SK-N-SH treated with all-trans-retinoic acid at 6 μM for 48 hours (cell line): ENCODE measurements at regions not wholly inside any gene's neighbourhood (a gene's known extent, or its start where the extent isn't known, plus 50 kb on each side); places are given as distances from the start of the nearest gene placed in this dataset.

Source experiments
- ATAC-seq: fragments of 200-7000 bp; cut with Tn5 transposase; 3 replicates; pipeline ENCODE4 v1.9.1; 2020; ENCODE audit warnings: mild to moderate bottlenecking, moderate library complexity
- ARNTL ChIP-seq: fragments of 450-650 bp; formaldehyde crosslinking; IDR thresholded peaks from 2 replicates; pipeline ENCODE4 v1.5.0; 2020; ENCODE audit warnings: low read depth, mild to moderate bottlenecking, moderate library complexity, borderline replicate concordance
- BACH2 ChIP-seq: fragments of 250-450 bp; sonication (Bioruptor Pico); IDR thresholded peaks from 2 replicates; pipeline ENCODE4 v1.9.0; 2021; ENCODE audit warnings: mild to moderate bottlenecking, borderline replicate concordance
- CREB5 ChIP-seq: fragments of 250-450 bp; sonication (Bioruptor Pico); IDR thresholded peaks from 2 replicates; pipeline ENCODE4 v1.5.1; 2020; ENCODE audit warnings: low read depth, mild to moderate bottlenecking, moderate library complexity
- CSDC2 ChIP-seq: fragments of 250-450 bp; sonication (Bioruptor Pico); IDR thresholded peaks from 2 replicates; pipeline ENCODE4 v1.5.0; 2020; ENCODE audit warnings: mild to moderate bottlenecking, moderate library complexity
- CSRNP3 ChIP-seq: fragments of 250-450 bp; sonication (Bioruptor Pico); IDR thresholded peaks from 2 replicates; pipeline ENCODE4 v1.5.1; 2021; ENCODE audit warnings: mild to moderate bottlenecking, moderate library complexity
- ESRRG ChIP-seq: fragments of 250-450 bp; sonication (Bioruptor Pico); IDR thresholded peaks from 2 replicates; pipeline ENCODE4 v1.6.1; 2021; ENCODE audit warnings: mild to moderate bottlenecking
- GLIS3 ChIP-seq: fragments of 250-450 bp; sonication (Bioruptor Pico); IDR thresholded peaks from 2 replicates; pipeline ENCODE4 v1.5.0; 2020; ENCODE audit warnings: mild to moderate bottlenecking, moderate library complexity
- ISL1 ChIP-seq: fragments of 250-450 bp; sonication (Bioruptor Pico); IDR thresholded peaks from 2 replicates; pipeline ENCODE4 v2.1.2; 2022; ENCODE audit warnings: mild to moderate bottlenecking, moderate library complexity
- OSR1 ChIP-seq: fragments of 250-450 bp; sonication (Bioruptor Pico); IDR thresholded peaks from 2 replicates; pipeline ENCODE4 v1.8.0; 2022; ENCODE audit warnings: moderate library complexity, mild to moderate bottlenecking, inconsistent platforms
- PATZ1 ChIP-seq: fragments of 250-450 bp; sonication (Bioruptor Pico); IDR thresholded peaks from 2 replicates; pipeline ENCODE4 v1.8.0; 2020; ENCODE audit warnings: mild to moderate bottlenecking, moderate library complexity, borderline replicate concordance
- POU6F1 ChIP-seq: fragments of 250-450 bp; sonication (Bioruptor Pico); IDR thresholded peaks from 2 replicates; pipeline ENCODE4 v1.8.0; 2021; ENCODE audit warnings: low read depth, mild to moderate bottlenecking, moderate library complexity, borderline replicate concordance
- RARB ChIP-seq: fragments of 250-450 bp; sonication (Bioruptor Pico); IDR thresholded peaks from 2 replicates; pipeline ENCODE4 v1.8.0; 2021; ENCODE audit warnings: mild to moderate bottlenecking, moderate library complexity
- SNAI2 ChIP-seq: fragments of 250-450 bp; sonication (Bioruptor Pico); IDR thresholded peaks from 2 replicates; pipeline ENCODE4 v1.5.0; 2020; ENCODE audit warnings: mild to moderate bottlenecking, moderate library complexity
- TCF4 ChIP-seq: fragments of 250-450 bp; sonication (Bioruptor Pico); IDR thresholded peaks from 2 replicates; pipeline ENCODE4 v1.8.0; 2021; ENCODE audit warnings: mild to moderate bottlenecking, moderate library complexity, borderline replicate concordance
- TOX ChIP-seq: fragments of 250-450 bp; sonication (Bioruptor Pico); IDR thresholded peaks from 2 replicates; pipeline ENCODE4 v1.8.0; 2021; ENCODE audit warnings: mild to moderate bottlenecking, moderate library complexity, borderline replicate concordance
- ZFP3 ChIP-seq: fragments of 250-450 bp; sonication (Bioruptor Pico); IDR thresholded peaks from 2 replicates; pipeline ENCODE4 v1.5.0; 2020; ENCODE audit warnings: mild to moderate bottlenecking, moderate library complexity
- ZFP30 ChIP-seq: fragments of 450-650 bp; formaldehyde crosslinking; IDR thresholded peaks from 2 replicates; pipeline ENCODE4 v1.5.0; 2022; ENCODE audit warnings: mild to moderate bottlenecking, moderate library complexity
- ZNF565 ChIP-seq: fragments of 450-650 bp; formaldehyde crosslinking; conservative IDR thresholded peaks from 2 replicates; pipeline ENCODE4 v1.5.0; 2020; ENCODE audit warnings: low read depth, mild to moderate bottlenecking, moderate library complexity
- ZNF70 ChIP-seq: fragments of 450-650 bp; formaldehyde crosslinking; IDR thresholded peaks from 2 replicates; pipeline ENCODE4 v1.5.0; 2020; ENCODE audit warnings: mild to moderate bottlenecking, moderate library complexity
- ZNF8 ChIP-seq: fragments of 450-650 bp; formaldehyde crosslinking; IDR thresholded peaks from 2 replicates; pipeline ENCODE4 v1.5.0; 2020; ENCODE audit warnings: mild to moderate bottlenecking, moderate library complexity

GRCh38 chr2:65580824-65581223 lies 148.4 kb upstream of the SPRED2 start (continued):
- TF ChIP-seq BACH2 (no peak), TCF4 (CRISPR knock-in tag) (no peak), CSDC2 (CRISPR knock-in tag) (no peak), ZFP30 (no peak), OSR1 (no peak), CREB5 (CRISPR knock-in tag) (no peak)

- no peak for ATAC-seq
- no peak for TF ChIP-seq SNAI2
- TF ChIP-seq ARNTL (CRISPR knock-in tag) = no peak
- TF ChIP-seq ZFP3 (CRISPR knock-in tag) = no peak
- no peak for TF ChIP-seq BACH2
- TF ChIP-seq ZFP30 = no peak
- no peak for TF ChIP-seq CSRNP3 (CRISPR knock-in tag)
- no peak for TF ChIP-seq TCF4 (CRISPR knock-in tag)
- no peak for TF ChIP-seq CSDC2 (CRISPR knock-in tag)
- TF ChIP-seq PATZ1 (CRISPR knock-in tag) = no peak
- no peak for TF ChIP-seq TOX
- no peak for TF ChIP-seq ESRRG (CRISPR knock-in tag)
Observed at GRCh38 chr2:65579506-65580235, 147.3 kb upstream of the SPRED2 start.

GRCh38 chr2:65577654-65578053 lies 145.3 kb upstream of the SPRED2 start:
- TF ChIP-seq ZFP30 = no peak
- no peak for ATAC-seq

GRCh38 chr2:65576861-65577601 lies 144.6 kb upstream of the SPRED2 start:
- ATAC-seq = peak; percentile 91
- no peak for TF ChIP-seq ZNF8 (CRISPR knock-in tag)
- TF ChIP-seq ZNF70 (CRISPR knock-in tag) = no peak
- TF ChIP-seq BACH2 = no peak
- TF ChIP-seq RARB (CRISPR knock-in tag) = no peak
- no peak for TF ChIP-seq GLIS3
- no peak for TF ChIP-seq ZFP30
- TF ChIP-seq CSRNP3 (CRISPR knock-in tag) = no peak
- no peak for TF ChIP-seq TCF4 (CRISPR knock-in tag)
- peak; percentile 32; the same call in 1 of the 2 replicates for TF ChIP-seq TOX
- no peak for TF ChIP-seq ZNF565 (CRISPR knock-in tag)
- TF ChIP-seq ZFP3 (CRISPR knock-in tag) = no peak
- TF ChIP-seq ESRRG (CRISPR knock-in tag) = no peak
- no peak for TF ChIP-seq POU6F1
- peak; percentile 52; the same call in 1 of the 2 replicates for TF ChIP-seq ISL1 (CRISPR knock-in tag)
